ENCODE measurements at regions not wholly inside any gene's neighbourhood (a gene's known extent, or its start where the extent isn't known, plus 50 kb on each side); places are given as distances from the start of the nearest gene placed in this dataset.

GRCh38 chr3:132160198-132160597, 125.4 kb upstream of the CPNE4 start:
- H3K4me1 ChIP-seq (ENCODE audit: control insufficient read depth in 1 of 2, insufficient read depth in 2 of 2, low read length in 2 of 2): no peaks in the 10 kb centered on the region
- no peaks in the 10 kb centered on the region for H3K27me3 ChIP-seq (ENCODE audit: insufficient read depth, low read length)
- no peak overlapping the region for H3K27ac ChIP-seq (ENCODE audit: low read depth, low read length)
- H3K4me2 ChIP-seq (ENCODE audit: low read length): no peak overlapping the region
- H3K4ac ChIP-seq (ENCODE audit: low read depth, low read length): no peak overlapping the region
- H2BK120ac ChIP-seq (ENCODE audit: insufficient read depth, low read length, poor library complexity): no peak overlapping the region
- H4K12ac ChIP-seq (ENCODE audit: low read depth, low read length): no peak overlapping the region
- no peak overlapping the region for H3K18ac ChIP-seq (ENCODE audit: low read length)
- H4K91ac ChIP-seq (ENCODE audit: low read depth, low read length): no peak overlapping the region
- H2AK5ac ChIP-seq (ENCODE audit: low read length): no peak overlapping the region
- no peak overlapping the region for H2BK5ac ChIP-seq (ENCODE audit: low read depth, low read length, poor library complexity)
- DNase-seq: no peak
- H3K23ac ChIP-seq (ENCODE audit: low read length): no peak overlapping the region
- H2AFZ ChIP-seq (ENCODE audit: insufficient read depth, low read length, poor library complexity): no peak overlapping the region
- H4K8ac ChIP-seq (ENCODE audit: low read depth, low read length): no peak overlapping the region
- no peak overlapping the region for H2BK12ac ChIP-seq (ENCODE audit: low read length)
- H3K36me3 ChIP-seq (ENCODE audit: control insufficient read depth in 1 of 2, insufficient read depth in 2 of 2, low read length in 2 of 2): no peaks in the 10 kb centered on the region
- no peak overlapping the region for H3K4me3 ChIP-seq (ENCODE audit: low read depth, low read length)
- no peaks in the 10 kb centered on the region for H3K79me2 ChIP-seq (ENCODE audit: control insufficient read depth, insufficient read depth, low read length, poor library complexity)
- H3K14ac ChIP-seq (ENCODE audit: low read length): no peak overlapping the region
- H3K9me3 ChIP-seq (ENCODE audit: insufficient read depth, low read depth, low read length): no peaks in the 10 kb centered on the region
- H3K79me1 ChIP-seq (ENCODE audit: low read length): no peaks in the 10 kb centered on the region
- H3K9ac ChIP-seq (ENCODE audit: low read length): no peak overlapping the region
- no CpG with 5 or more reads among the region's 1 CpG for WGBS (ENCODE audit: extremely low coverage, insufficient coverage, insufficient read length)

DNA sequence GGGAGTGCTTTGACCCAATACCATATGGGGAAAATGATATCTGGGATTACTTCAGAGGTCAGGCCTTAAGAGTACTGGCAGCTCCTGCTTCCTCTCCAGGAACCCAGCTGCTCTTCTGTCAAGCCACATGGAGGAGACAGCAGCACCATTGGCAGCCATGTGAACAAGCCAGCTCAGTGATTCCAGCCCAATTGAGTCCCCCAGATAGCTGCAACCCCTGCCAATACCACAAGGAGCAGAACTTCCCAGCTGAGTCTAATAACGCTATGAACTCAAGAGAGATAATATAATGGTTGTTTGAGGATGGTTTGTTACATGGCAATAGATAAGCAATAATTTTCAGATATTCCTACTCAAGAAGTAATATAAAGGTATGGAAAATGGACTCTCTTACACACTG, 126.8 kb upstream of the CPNE4 start:
- DNase-seq: no peak
- no peak overlapping the region for H4K8ac ChIP-seq (ENCODE audit: low read depth, low read length)
- no CpG with 5 or more reads among the region's 1 CpG for WGBS (ENCODE audit: extremely low coverage, insufficient coverage, insufficient read length)

GRCh38 chr3:132164469-132165092, 129.8 kb upstream of the CPNE4 start:
- Histone ChIP-seq H3K23ac (ENCODE audit: low read length) (no peak overlapping the region), H3K36me3 (ENCODE audit: control insufficient read depth in 1 of 2, insufficient read depth in 2 of 2, low read length in 2 of 2) (no peaks in the 10 kb centered on the region), H4K8ac (ENCODE audit: low read depth, low read length) (no peak overlapping the region), H2AK5ac (ENCODE audit: low read length) (no peak overlapping the region), H4K91ac (ENCODE audit: low read depth, low read length) (no peak overlapping the region), H3K27ac (ENCODE audit: low read depth, low read length) (no peak overlapping the region), H3K14ac (ENCODE audit: low read length) (no peak overlapping the region), H3K79me2 (ENCODE audit: control insufficient read depth, insufficient read depth, low read length, poor library complexity) (no peaks in the 10 kb centered on the region), H2AFZ (ENCODE audit: insufficient read depth, low read length, poor library complexity) (no peak overlapping the region), H4K12ac (ENCODE audit: low read depth, low read length) (no peak overlapping the region), H2BK12ac (ENCODE audit: low read length) (no peak overlapping the region), H3K9me3 (ENCODE audit: insufficient read depth, low read depth, low read length) (no peaks in the 10 kb centered on the region), H3K27me3 (ENCODE audit: insufficient read depth, low read length) (no peaks in the 10 kb centered on the region), H3K4ac (ENCODE audit: low read depth, low read length) (no peak overlapping the region), H3K79me1 (ENCODE audit: low read length) (no peaks in the 10 kb centered on the region), H2BK5ac (ENCODE audit: low read depth, low read length, poor library complexity) (no peak overlapping the region), H3K18ac (ENCODE audit: low read length) (no peak overlapping the region), H3K4me2 (ENCODE audit: low read length) (no peak overlapping the region), H2BK120ac (ENCODE audit: insufficient read depth, low read length, poor library complexity) (no peak overlapping the region), H3K4me3 (ENCODE audit: low read depth, low read length) (no peak overlapping the region), H3K4me1 (ENCODE audit: control insufficient read depth in 1 of 2, insufficient read depth in 2 of 2, low read length in 2 of 2) (no peaks in the 10 kb centered on the region), H3K9ac (ENCODE audit: low read length) (no peak overlapping the region)
- WGBS (ENCODE audit: extremely low coverage, insufficient coverage, insufficient read length): no CpG with 5 or more reads among the region's 1 CpG
- peak in 1 of 2 donors; percentile 5 for DNase-seq

More for the DNA sequence above, 126.8 kb upstream of the CPNE4 start:
- Histone ChIP-seq H3K27me3 (ENCODE audit: insufficient read depth, low read length) (no peaks in the 10 kb centered on the region), H4K12ac (ENCODE audit: low read depth, low read length) (no peak overlapping the region), H3K79me1 (ENCODE audit: low read length) (no peaks in the 10 kb centered on the region), H3K23ac (ENCODE audit: low read length) (no peak overlapping the region), H3K9ac (ENCODE audit: low read length) (no peak overlapping the region), H3K4me2 (ENCODE audit: low read length) (no peak overlapping the region), H3K14ac (ENCODE audit: low read length) (no peak overlapping the region), H3K4me1 (ENCODE audit: control insufficient read depth in 1 of 2, insufficient read depth in 2 of 2, low read length in 2 of 2) (no peaks in the 10 kb centered on the region), H2BK120ac (ENCODE audit: insufficient read depth, low read length, poor library complexity) (no peak overlapping the region), H3K4me3 (ENCODE audit: low read depth, low read length) (no peak overlapping the region), H3K4ac (ENCODE audit: low read depth, low read length) (no peak overlapping the region), H2AK5ac (ENCODE audit: low read length) (no peak overlapping the region), H3K27ac (ENCODE audit: low read depth, low read length) (no peak overlapping the region), H3K79me2 (ENCODE audit: control insufficient read depth, insufficient read depth, low read length, poor library complexity) (no peaks in the 10 kb centered on the region), H2BK5ac (ENCODE audit: low read depth, low read length, poor library complexity) (no peak overlapping the region), H4K91ac (ENCODE audit: low read depth, low read length) (no peak overlapping the region), H2AFZ (ENCODE audit: insufficient read depth, low read length, poor library complexity) (no peak overlapping the region), H2BK12ac (ENCODE audit: low read length) (no peak overlapping the region), H3K36me3 (ENCODE audit: control insufficient read depth in 1 of 2, insufficient read depth in 2 of 2, low read length in 2 of 2) (no peaks in the 10 kb centered on the region), H3K9me3 (ENCODE audit: insufficient read depth, low read depth, low read length) (no peaks in the 10 kb centered on the region), H3K18ac (ENCODE audit: low read length) (no peak overlapping the region)

DNA sequence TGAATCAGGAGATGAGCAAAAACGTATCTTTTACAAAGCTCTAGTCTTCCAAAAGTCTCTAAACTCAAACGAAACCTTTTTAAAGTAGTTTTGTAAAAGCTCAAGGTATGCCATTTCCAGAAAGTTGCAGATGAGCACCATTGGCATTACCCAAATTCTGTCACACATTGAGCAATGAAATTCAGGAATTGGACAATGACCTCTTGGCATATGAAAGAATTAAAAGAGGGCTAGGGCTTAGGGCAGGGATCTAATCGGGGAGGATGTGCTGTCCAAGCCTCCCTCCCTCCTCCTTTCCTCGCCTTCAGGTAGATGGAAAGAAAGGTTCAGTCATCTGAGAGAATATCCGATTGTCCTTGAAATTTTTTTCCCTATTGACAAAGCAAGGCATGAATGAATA, 133.1 kb upstream of the CPNE4 start:
- Histone ChIP-seq H2AK5ac (ENCODE audit: low read length) (no peak overlapping the region), H3K27me3 (ENCODE audit: insufficient read depth, low read length) (no peaks in the 10 kb centered on the region), H2BK120ac (ENCODE audit: insufficient read depth, low read length, poor library complexity) (no peak overlapping the region), H2BK12ac (ENCODE audit: low read length) (no peak overlapping the region), H4K8ac (ENCODE audit: low read depth, low read length) (no peak overlapping the region), H3K18ac (ENCODE audit: low read length) (no peak overlapping the region), H3K79me2 (ENCODE audit: control insufficient read depth, insufficient read depth, low read length, poor library complexity) (no peaks in the 10 kb centered on the region), H4K12ac (ENCODE audit: low read depth, low read length) (no peak overlapping the region), H3K23ac (ENCODE audit: low read length) (no peak overlapping the region), H2BK5ac (ENCODE audit: low read depth, low read length, poor library complexity) (no peak overlapping the region), H3K14ac (ENCODE audit: low read length) (no peak overlapping the region), H3K27ac (ENCODE audit: low read depth, low read length) (no peak overlapping the region), H3K4me2 (ENCODE audit: low read length) (no peak overlapping the region), H2AFZ (ENCODE audit: insufficient read depth, low read length, poor library complexity) (no peak overlapping the region), H3K79me1 (ENCODE audit: low read length) (no peaks in the 10 kb centered on the region), H3K36me3 (ENCODE audit: control insufficient read depth in 1 of 2, insufficient read depth in 2 of 2, low read length in 2 of 2) (no peaks in the 10 kb centered on the region), H3K4me3 (ENCODE audit: low read depth, low read length) (no peak overlapping the region), H4K91ac (ENCODE audit: low read depth, low read length) (no peak overlapping the region), H3K4me1 (ENCODE audit: control insufficient read depth in 1 of 2, insufficient read depth in 2 of 2, low read length in 2 of 2) (no peaks in the 10 kb centered on the region), H3K9me3 (ENCODE audit: insufficient read depth, low read depth, low read length) (no peaks in the 10 kb centered on the region), H3K9ac (ENCODE audit: low read length) (no peak overlapping the region), H3K4ac (ENCODE audit: low read depth, low read length) (no peak overlapping the region)
- no CpG with 5 or more reads among the region's 5 CpGs for WGBS (ENCODE audit: extremely low coverage, insufficient coverage, insufficient read length)
- no peak for DNase-seq

Data from trophoblast cell (in vitro differentiated cells and primary cell).